Hematopoietic multipotent progenitor cell treated with erythropoietin and hydrocortisone succinate and interleukin-3 and kit ligand, for 15 days (in vitro differentiated cells): ENCODE measurements at regions not wholly inside any gene's neighbourhood (a gene's known extent, or its start where the extent isn't known, plus 50 kb on each side); places are given as distances from the start of the nearest gene placed in this dataset.

ENCODE experiments used
- DNase-seq: peaks from one replicate; pipeline ENCODE4 v3.0.0-alpha.2; 2015; ENCODE audit warnings: low spot score

DNA sequence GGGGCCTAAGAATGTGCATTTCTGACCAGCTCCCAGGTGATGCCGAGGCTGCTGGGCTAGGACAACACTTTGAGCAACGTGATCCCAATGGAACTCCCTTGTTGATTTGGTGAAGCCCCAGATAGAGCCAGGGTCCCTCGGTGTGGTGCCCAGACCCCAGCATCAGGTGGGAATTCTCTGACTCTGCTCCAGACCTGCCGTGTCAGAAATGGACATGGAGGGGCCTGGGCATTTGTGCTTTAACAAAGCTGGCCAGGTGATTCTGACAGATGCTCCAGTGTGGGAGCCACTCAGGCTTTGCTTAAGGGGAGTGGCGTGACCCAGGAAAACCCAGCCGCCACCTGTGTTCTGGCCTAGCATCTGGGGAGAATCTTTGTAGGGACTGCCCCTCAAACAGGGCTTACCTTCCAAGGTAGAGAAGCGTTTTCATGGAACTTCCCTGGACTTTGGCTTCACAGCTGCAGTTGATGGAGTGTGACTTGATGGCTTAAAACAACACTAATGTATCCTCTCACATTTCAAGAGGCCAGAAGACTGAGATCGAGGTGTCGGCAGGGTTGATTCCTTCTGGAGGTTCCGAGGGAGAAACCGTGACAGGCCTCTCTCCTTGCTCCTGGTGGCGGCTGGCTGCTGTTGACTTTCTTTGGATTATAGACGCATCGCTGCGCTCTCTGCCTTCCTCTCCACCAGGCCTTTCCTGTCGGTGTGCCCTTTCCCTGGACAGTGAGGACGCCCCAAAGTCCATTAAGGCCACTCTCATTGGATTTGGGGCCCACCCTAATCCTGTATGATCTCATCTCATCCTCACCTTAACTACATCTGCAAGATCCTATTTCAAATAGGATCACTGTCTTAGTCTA is 57.0 kb upstream of the HDAC4 start:
- DNase-seq = no peak

DNA sequence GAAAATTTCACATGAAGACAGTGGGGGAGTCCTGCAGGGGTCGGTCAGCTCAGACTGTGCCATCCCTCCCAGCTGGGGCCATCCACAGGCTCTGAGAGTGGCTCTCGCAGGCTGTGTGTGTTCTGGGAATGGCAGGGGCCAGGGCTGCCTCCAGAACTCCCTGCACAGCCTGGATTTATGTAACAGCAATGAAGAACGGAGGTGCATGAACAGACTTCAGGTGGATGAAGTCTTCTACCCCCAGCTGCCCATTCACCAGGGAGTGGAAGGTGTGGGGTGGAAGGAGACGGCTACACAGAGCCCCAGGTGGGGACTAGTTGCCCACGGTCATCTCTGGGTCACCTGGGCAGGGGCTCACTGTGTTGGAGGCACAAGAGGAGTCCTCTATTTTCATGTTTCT is 56.1 kb upstream of the HDAC4 start:
- no peak for DNase-seq

DNA sequence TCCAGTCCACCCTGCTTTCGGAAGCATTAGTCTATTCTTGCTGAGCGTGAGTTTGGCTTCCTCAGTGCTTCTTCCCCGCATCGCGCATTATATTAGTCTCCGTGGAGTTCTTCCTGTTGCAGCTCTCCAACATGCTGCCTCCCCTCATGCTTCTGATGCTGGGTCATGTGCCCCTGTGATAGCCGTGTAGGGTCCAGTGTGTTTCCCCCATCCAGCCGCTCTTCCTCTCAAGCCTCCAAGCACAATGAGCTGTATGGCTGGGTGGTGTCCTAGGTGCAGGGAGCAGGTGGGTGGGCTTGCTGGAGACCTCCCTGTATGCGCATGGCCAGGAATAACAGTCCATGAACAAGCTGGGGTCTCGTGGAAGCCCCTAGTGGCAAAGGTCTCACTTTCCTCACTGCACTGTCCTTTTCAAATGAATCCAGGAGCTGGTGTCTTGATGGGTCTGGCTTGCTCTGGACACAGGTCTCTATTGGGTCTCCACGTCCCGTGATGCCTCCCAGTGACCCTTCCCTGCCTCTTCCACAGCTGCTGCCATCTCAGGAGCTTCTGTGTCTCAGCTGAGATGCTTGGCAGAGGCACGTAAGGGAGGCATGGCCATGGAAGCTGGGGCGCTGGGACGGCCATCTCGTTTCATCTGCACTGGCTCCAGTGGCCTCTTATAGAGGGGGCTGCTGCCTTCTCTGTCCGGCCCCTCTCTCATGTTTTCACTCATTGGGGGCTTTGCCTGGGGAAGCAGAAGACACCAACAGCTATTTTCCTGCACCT is 54.8 kb upstream of the HDAC4 start:
- DNase-seq = no peak

DNA sequence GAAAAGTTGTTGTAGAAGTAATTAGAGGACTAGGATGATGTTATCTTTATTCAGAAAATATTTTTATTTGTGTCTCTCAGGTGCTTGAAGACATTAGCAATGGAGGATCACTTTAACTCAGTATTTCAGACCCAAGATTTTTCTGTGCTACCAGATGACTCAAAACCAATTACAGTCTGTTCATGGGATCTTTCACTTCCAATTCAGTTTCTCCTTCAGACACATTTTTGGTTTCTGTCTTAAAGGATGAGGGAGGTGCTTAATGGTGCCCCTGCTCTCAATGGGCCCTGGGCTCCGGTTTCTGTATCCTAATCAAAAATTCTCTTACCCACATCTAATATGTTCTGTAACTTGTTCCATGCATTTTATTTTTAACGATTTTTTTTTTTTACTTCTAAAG is 53.7 kb upstream of the HDAC4 start:
- DNase-seq = no peak
